Neural cell (in vitro differentiated cells): ENCODE measurements at regions not wholly inside any gene's neighbourhood (a gene's known extent, or its start where the extent isn't known, plus 50 kb on each side); places are given as distances from the start of the nearest gene placed in this dataset.

ENCODE experiments used
- H2AFZ ChIP-seq: fragments of 200-600, 300-800 bp; sonication (generic), shearing (Covaris generic); 2 replicates; pipeline ENCODE4 v1.6.0; 2014; ENCODE audit warnings: low read depth, mild to moderate bottlenecking, antibody characterized with exemption, low read length, moderate library complexity
- H3F3A ChIP-seq: fragments of 200-600 bp; shearing (Covaris generic); 2 replicates; pipeline ENCODE4 v1.6.1; 2016; ENCODE audit warnings: mild to moderate bottlenecking, moderate library complexity, mixed read lengths, antibody characterized with exemption, low read length; ENCODE audit not compliant: insufficient read depth, poor library complexity, severe bottlenecking
- H3K27ac ChIP-seq: fragments of 200-600, 300-800 bp; sonication (generic), shearing (Covaris generic); 2 replicates; pipeline ENCODE4 v1.5.1; 2014; ENCODE audit warnings: mild to moderate bottlenecking, low read length, moderate library complexity
- H3K27me3 ChIP-seq: fragments of 300-800, 200-600 bp; sonication (generic), shearing (Covaris generic); 2 replicates; pipeline ENCODE4 v1.6.0; 2014; ENCODE audit warnings: mild to moderate bottlenecking, low read depth, low read length, moderate library complexity; ENCODE audit not compliant: insufficient read depth
- H3K36me3 ChIP-seq: fragments of 300-800, 200-600 bp; sonication (generic), shearing (Covaris generic); 2 replicates; pipeline ENCODE4 v1.5.1; 2014; ENCODE audit warnings: mild to moderate bottlenecking, antibody characterized with exemption, low read length, moderate library complexity; ENCODE audit not compliant: insufficient read depth
- H3K4me2 ChIP-seq: fragments of 300-800, 200-600 bp; sonication (generic), shearing (Covaris generic); 2 replicates; pipeline ENCODE4 v1.6.0; 2014; ENCODE audit warnings: mild to moderate bottlenecking, low read length
- H3K4me3 ChIP-seq: fragments of 300-800, 200-600 bp; sonication (generic), shearing (Covaris generic); 2 replicates; pipeline ENCODE4 v1.5.1; 2014; ENCODE audit warnings: mild to moderate bottlenecking, low read length, moderate library complexity
- H3K79me2 ChIP-seq: fragments of 200-600 bp; shearing (Covaris generic); replicated peaks from 2 replicates; pipeline ENCODE4 v1.6.0; 2014; ENCODE audit warnings: mild to moderate bottlenecking, low read length, moderate library complexity; ENCODE audit not compliant: insufficient read depth
- H3K9ac ChIP-seq: fragments of 300-800, 200-600 bp; sonication (generic), shearing (Covaris generic); 2 replicates; pipeline ENCODE4 v1.6.1; 2016; ENCODE audit warnings: mild to moderate bottlenecking, low read length, mixed read lengths
- H3K9me2 ChIP-seq: fragments of 200-600 bp; shearing (Covaris generic); 2 replicates; pipeline ENCODE4 v1.6.1; 2016; ENCODE audit warnings: mild to moderate bottlenecking, low read length, mixed read lengths; ENCODE audit not compliant: insufficient read depth
- H3K9me3 ChIP-seq: fragments of 200-600, 300-800 bp; sonication (generic), shearing (Covaris generic); 2 replicates; pipeline ENCODE4 v1.6.1; 2016; ENCODE audit warnings: mild to moderate bottlenecking, mixed run types, low read length, moderate library complexity, mixed read lengths
- H4K20me1 ChIP-seq: fragments of 200-600 bp; shearing (Covaris generic); 2 replicates; pipeline ENCODE4 v1.6.1; 2016; ENCODE audit warnings: mild to moderate bottlenecking, mixed run types; ENCODE audit not compliant: insufficient read depth
- CTCF ChIP-seq: fragments of 450-650 bp; IDR thresholded peaks from 2 replicates; pipeline ENCODE4 v1.5.1; 2014; ENCODE audit warnings: antibody characterized with exemption, mild to moderate bottlenecking, moderate library complexity; ENCODE audit not compliant: poor library complexity, severe bottlenecking
- EP300 ChIP-seq: fragments of 450-650 bp; conservative IDR thresholded peaks from 2 replicates; pipeline ENCODE4 v1.6.1; 2014; ENCODE audit warnings: antibody characterized with exemption, mild to moderate bottlenecking, moderate library complexity; ENCODE audit not compliant: poor library complexity, severe bottlenecking
- EZH2 ChIP-seq: fragments of 200-600, 300-800 bp; shearing (Covaris generic), sonication (generic); IDR thresholded peaks from 2 replicates; pipeline ENCODE4 v1.6.1; 2014; ENCODE audit warnings: antibody characterized with exemption, low read length, borderline replicate concordance, mild to moderate bottlenecking; ENCODE audit not compliant: insufficient read depth, poor library complexity, severe bottlenecking
- MXI1 ChIP-seq: fragments of 450-650 bp; conservative IDR thresholded peaks from 2 replicates; pipeline ENCODE4 v1.6.1; 2014; ENCODE audit warnings: antibody characterized with exemption, mild to moderate bottlenecking; ENCODE audit not compliant: poor library complexity, severe bottlenecking
- POLR2AphosphoS5 ChIP-seq: IDR thresholded peaks from 2 replicates; pipeline ENCODE4 v1.6.1; 2012
- RAD21 ChIP-seq: fragments of 450-650 bp; conservative IDR thresholded peaks from 2 replicates; pipeline ENCODE4 v1.6.1; 2014; ENCODE audit warnings: antibody characterized with exemption, mild to moderate bottlenecking, moderate library complexity
- REST ChIP-seq: IDR thresholded peaks from 2 replicates; pipeline ENCODE4 v1.6.1; 2012; ENCODE audit warnings: borderline replicate concordance
- SMC3 ChIP-seq: fragments of 450-650 bp; conservative IDR thresholded peaks from 2 replicates; pipeline ENCODE4 v1.6.1; 2014; ENCODE audit warnings: antibody characterized with exemption, mild to moderate bottlenecking, moderate library complexity; ENCODE audit not compliant: poor library complexity
- TAF1 ChIP-seq: IDR thresholded peaks from 2 replicates; pipeline ENCODE4 v1.6.1; 2012; ENCODE audit warnings: low read depth

DNA sequence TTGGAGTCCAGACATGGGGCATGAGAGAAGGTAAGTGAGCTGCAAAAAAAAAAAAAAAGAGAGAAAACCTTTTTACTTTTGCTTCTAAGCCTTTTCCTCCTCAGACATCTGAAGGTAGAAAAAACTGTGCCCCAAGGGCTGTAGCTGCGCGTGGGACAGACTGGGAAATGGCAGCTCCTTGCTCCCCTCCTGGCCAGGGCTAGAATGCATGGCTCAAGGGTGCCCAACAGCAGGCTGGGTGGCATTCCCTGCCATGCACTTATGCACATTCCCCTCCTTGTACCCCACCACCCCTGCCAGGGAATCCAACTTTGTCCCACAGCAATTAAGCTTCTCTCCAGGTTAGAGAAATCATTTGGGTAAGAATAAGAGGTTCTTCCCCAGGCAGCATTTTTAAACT, 421.2 kb downstream of the TRAM1L1 start:
- H3K27ac ChIP-seq, result no peak overlapping the region
- no peaks in the 10 kb centered on the region for H3K36me3 ChIP-seq
- no peak for TF ChIP-seq POLR2AphosphoS5
- no peak for TF ChIP-seq EP300
- TF ChIP-seq RAD21, result no peak
- TF ChIP-seq REST, result no peak
- no peak overlapping the region for H3K9ac ChIP-seq
- no peaks in the 10 kb centered on the region for H3K27me3 ChIP-seq
- H3K9me2 ChIP-seq, result no peaks in the 10 kb centered on the region
- no peaks in the 10 kb centered on the region for H3F3A ChIP-seq
- H3K9me3 ChIP-seq, result no peaks in the 10 kb centered on the region
- no peaks in the 10 kb centered on the region for H3K79me2 ChIP-seq
- no peak overlapping the region for H3K4me2 ChIP-seq
- H3K4me3 ChIP-seq, result no peak overlapping the region
- H2AFZ ChIP-seq, result no peak overlapping the region
- H4K20me1 ChIP-seq, result no peaks in the 10 kb centered on the region

- H3K4me3 ChIP-seq, result no peak overlapping the region
- H3K79me2 ChIP-seq, result no peaks in the 10 kb centered on the region
- no peaks in the 10 kb centered on the region for H3K36me3 ChIP-seq
- H3K9ac ChIP-seq, result no peak overlapping the region
- no peaks in the 10 kb centered on the region for H3K9me2 ChIP-seq
- no peak overlapping the region for H3K27ac ChIP-seq
- H3K4me2 ChIP-seq, result no peak overlapping the region
- no peak overlapping the region for H2AFZ ChIP-seq
- H4K20me1 ChIP-seq, result no peaks in the 10 kb centered on the region
- TF ChIP-seq POLR2AphosphoS5 (no peak), EZH2 (no peak), TAF1 (no peak), EP300 (no peak), RAD21 (no peak), CTCF (no peak), SMC3 (no peak), MXI1 (no peak), REST (no peak)
- H3K27me3 ChIP-seq, result no peaks in the 10 kb centered on the region
- H3K9me3 ChIP-seq, result no peaks in the 10 kb centered on the region
- H3F3A ChIP-seq, result no peaks in the 10 kb centered on the region
Measured at GRCh38 chr4:116639070-116639577, 446.3 kb downstream of the TRAM1L1 start.
